ENCODE measurements at regions not wholly inside any gene's neighbourhood (a gene's known extent, or its start where the extent isn't known, plus 50 kb on each side); places are given as distances from the start of the nearest gene placed in this dataset.

GRCh38 chr14:29227631-29228030 is 461.0 kb downstream of the FOXG1 start:
- peaks cover 2% of the 10 kb centered on the region for H3K27me3 ChIP-seq (ENCODE audit: insufficient read depth, poor library complexity, severe bottlenecking)
- no peak for DNase-seq (ENCODE audit: low read depth in 1 of 2, low spot score in 1 of 2)
- H3K4me3 ChIP-seq (replicated peaks; ENCODE audit: insufficient read depth, low read length), result no peak overlapping the region
- H3K27ac ChIP-seq (replicated peaks), result no peak overlapping the region
- TF ChIP-seq GABPA (IDR thresholded peaks at IDR 0.05; ENCODE audit: low read depth), result no peak
- no peak for TF ChIP-seq CTCF (IDR thresholded peaks at IDR 0.05; ENCODE audit: insufficient read depth, low read length)
- no peak for TF ChIP-seq POLR2AphosphoS5 (IDR thresholded peaks at IDR 0.05; ENCODE audit: low read depth)

- TF ChIP-seq POLR2AphosphoS5 (IDR thresholded peaks at IDR 0.05; ENCODE audit: low read depth) (no peak), REST (IDR thresholded peaks at IDR 0.05; ENCODE audit: insufficient replicate concordance, low read depth) (no peak), CTCF (IDR thresholded peaks at IDR 0.05; ENCODE audit: insufficient read depth, low read length) (no peak), SPI1 (IDR thresholded peaks at IDR 0.05; ENCODE audit: borderline replicate concordance, low read depth) (no peak)
- no peak for DNase-seq (ENCODE audit: low read depth in 1 of 2, low spot score in 1 of 2)
- no peak overlapping the region for H3K27ac ChIP-seq (replicated peaks)
- H3K27me3 ChIP-seq (ENCODE audit: insufficient read depth, poor library complexity, severe bottlenecking), result no peaks in the 10 kb centered on the region
- no peak overlapping the region for H3K4me3 ChIP-seq (replicated peaks; ENCODE audit: insufficient read depth, low read length)
Observed at GRCh38 chr14:29232153-29232552, 465.6 kb downstream of the FOXG1 start.

- no peak overlapping the region for H3K4me3 ChIP-seq (replicated peaks; ENCODE audit: insufficient read depth, low read length)
- no peaks in the 10 kb centered on the region for H3K27me3 ChIP-seq (ENCODE audit: insufficient read depth, poor library complexity, severe bottlenecking)
- TF ChIP-seq REST (IDR thresholded peaks at IDR 0.05; ENCODE audit: insufficient replicate concordance, low read depth), result no peak
- DNase-seq (ENCODE audit: low read depth in 1 of 2, low spot score in 1 of 2), result no peak
- no peak overlapping the region for H3K27ac ChIP-seq (replicated peaks)
Observed at GRCh38 chr14:29232711-29233110, 466.1 kb downstream of the FOXG1 start.

- H3K4me3 ChIP-seq (replicated peaks; ENCODE audit: insufficient read depth, low read length), result no peak overlapping the region
- TF ChIP-seq SPI1 (IDR thresholded peaks at IDR 0.05; ENCODE audit: borderline replicate concordance, low read depth), result no peak
- TF ChIP-seq POLR2AphosphoS5 (IDR thresholded peaks at IDR 0.05; ENCODE audit: low read depth), result no peak
- TF ChIP-seq CTCF (IDR thresholded peaks at IDR 0.05; ENCODE audit: insufficient read depth, low read length), result no peak
- no peak for TF ChIP-seq REST (IDR thresholded peaks at IDR 0.05; ENCODE audit: insufficient replicate concordance, low read depth)
- TF ChIP-seq GABPA (IDR thresholded peaks at IDR 0.05; ENCODE audit: low read depth), result no peak
- no peaks in the 10 kb centered on the region for H3K27me3 ChIP-seq (ENCODE audit: insufficient read depth, poor library complexity, severe bottlenecking)
- no peak for DNase-seq (ENCODE audit: low read depth in 1 of 2, low spot score in 1 of 2)
- H3K27ac ChIP-seq (replicated peaks), result no peak overlapping the region
Observed at GRCh38 chr14:29233188-29233587, 466.6 kb downstream of the FOXG1 start.
